Upper lobe of left lung (tissue), 4 donors: ENCODE measurements at regions not wholly inside any gene's neighbourhood (a gene's known extent, or its start where the extent isn't known, plus 50 kb on each side); places are given as distances from the start of the nearest gene placed in this dataset.

ENCODE experiments used
- EP300 ChIP-seq, 4 donors: sonication (generic); formaldehyde crosslinking; IDR thresholded peaks; one replicate each; pipeline ENCODE4 v1.5.1; 2017; ENCODE audit warnings: antibody characterized with exemption in 4 of 4, control low read depth in 2 of 4
- POLR2A ChIP-seq, 4 donors: fragments of 450-650 bp; IDR thresholded peaks; one replicate each; pipeline ENCODE4 v1.5.1; 2016 to 2017; ENCODE audit warnings: antibody characterized with exemption in 4 of 4, mild to moderate bottlenecking in 2 of 4
- POLR2AphosphoS5 ChIP-seq, 2 donors: sonication (generic); formaldehyde crosslinking; IDR thresholded peaks; one replicate each; pipeline ENCODE4 v1.5.1; 2017; ENCODE audit warnings: antibody characterized with exemption in 2 of 2
- TF ChIP-seq, protein P1 (sequence below), 6 experiments: fragments of 450-650 bp in 4 of 6; fragments of 200-600 bp in 2 of 6; sonication (generic) in 2 of 6; IDR thresholded peaks; one replicate each; pipeline ENCODE4 v1.5.1; 2016 to 2019; ENCODE audit warnings: antibody characterized with exemption in 6 of 6

DNA sequence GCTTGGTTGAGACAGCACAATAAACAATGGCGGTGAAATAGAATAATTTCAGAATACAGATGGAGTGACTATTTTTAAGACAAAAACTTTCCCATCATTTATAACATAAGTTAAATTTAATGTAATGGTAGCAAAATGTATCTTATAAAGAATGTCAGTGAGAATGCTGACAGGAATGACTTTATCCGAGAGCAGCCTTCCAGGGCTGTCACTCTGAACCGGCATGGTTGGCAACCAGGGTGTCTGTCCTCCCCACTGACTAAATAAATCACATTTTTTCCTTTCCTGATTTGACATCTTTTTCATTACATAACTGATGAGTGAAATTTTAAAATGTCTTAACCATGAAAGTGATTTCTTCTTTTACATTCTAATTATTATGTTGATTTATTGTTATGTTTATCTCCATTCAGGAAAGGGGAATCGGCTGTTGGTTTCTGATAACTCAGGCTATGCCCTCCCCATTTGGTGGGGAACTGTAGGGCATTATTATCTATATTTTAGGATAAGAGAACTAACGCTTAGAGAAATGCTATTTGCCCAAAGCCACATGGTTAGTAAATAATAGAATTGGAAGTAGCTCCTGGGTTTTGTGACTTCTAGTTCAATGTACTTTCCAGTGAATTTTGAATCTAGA lies 109.2 kb upstream of the OGFRL1 start:
- TF ChIP-seq POLR2A (IDR thresholded peaks at IDR 0.05), result no peak
- TF ChIP-seq, protein P1, sequence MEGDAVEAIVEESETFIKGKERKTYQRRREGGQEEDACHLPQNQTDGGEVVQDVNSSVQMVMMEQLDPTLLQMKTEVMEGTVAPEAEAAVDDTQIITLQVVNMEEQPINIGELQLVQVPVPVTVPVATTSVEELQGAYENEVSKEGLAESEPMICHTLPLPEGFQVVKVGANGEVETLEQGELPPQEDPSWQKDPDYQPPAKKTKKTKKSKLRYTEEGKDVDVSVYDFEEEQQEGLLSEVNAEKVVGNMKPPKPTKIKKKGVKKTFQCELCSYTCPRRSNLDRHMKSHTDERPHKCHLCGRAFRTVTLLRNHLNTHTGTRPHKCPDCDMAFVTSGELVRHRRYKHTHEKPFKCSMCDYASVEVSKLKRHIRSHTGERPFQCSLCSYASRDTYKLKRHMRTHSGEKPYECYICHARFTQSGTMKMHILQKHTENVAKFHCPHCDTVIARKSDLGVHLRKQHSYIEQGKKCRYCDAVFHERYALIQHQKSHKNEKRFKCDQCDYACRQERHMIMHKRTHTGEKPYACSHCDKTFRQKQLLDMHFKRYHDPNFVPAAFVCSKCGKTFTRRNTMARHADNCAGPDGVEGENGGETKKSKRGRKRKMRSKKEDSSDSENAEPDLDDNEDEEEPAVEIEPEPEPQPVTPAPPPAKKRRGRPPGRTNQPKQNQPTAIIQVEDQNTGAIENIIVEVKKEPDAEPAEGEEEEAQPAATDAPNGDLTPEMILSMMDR (IDR thresholded peaks at IDR 0.05), result no peak
- no peak for TF ChIP-seq POLR2AphosphoS5 (IDR thresholded peaks at IDR 0.05)
- TF ChIP-seq EP300 (IDR thresholded peaks at IDR 0.05), result no peak
